HG02938 (cell line): ENCODE measurements at regions not wholly inside any gene's neighbourhood (a gene's known extent, or its start where the extent isn't known, plus 50 kb on each side); places are given as distances from the start of the nearest gene placed in this dataset.

Source experiments
- ATAC-seq: cut with Tn5 transposase; IDR thresholded peaks from one replicate; pipeline ENCODE4 v1.9.1; 2021; ENCODE audit warnings: mild to moderate bottlenecking, moderate library complexity; ENCODE audit not compliant: unreplicated experiment

- ATAC-seq = no peak
These were observed 209.6 kb upstream of the JUN start for GRCh38 chr1:58993403-58993802.

GRCh38 chr1:58994664-58995063 lies 210.8 kb upstream of the JUN start:
- no peak for ATAC-seq

- ATAC-seq = peak; percentile 86
These were observed 212.7 kb upstream of the JUN start for GRCh38 chr1:58996341-58997059.

DNA sequence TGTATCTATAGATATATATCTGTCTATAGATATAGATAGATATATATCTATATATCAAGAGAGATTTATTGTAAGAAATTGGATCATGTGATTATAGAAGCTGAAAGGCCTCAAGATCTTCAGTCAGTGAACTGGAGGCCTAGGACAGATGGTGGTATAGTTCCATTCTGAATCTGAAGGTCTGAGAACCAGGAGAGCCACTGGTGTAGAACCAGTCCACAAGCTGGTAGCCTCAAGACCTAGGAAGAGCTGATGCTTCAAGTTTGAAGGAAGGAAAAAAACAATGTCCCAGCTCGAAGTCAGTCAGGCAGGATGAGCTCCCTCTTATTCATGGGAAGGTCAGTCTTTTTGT lies 213.2 kb upstream of the JUN start:
- ATAC-seq = peak; percentile 58

DNA sequence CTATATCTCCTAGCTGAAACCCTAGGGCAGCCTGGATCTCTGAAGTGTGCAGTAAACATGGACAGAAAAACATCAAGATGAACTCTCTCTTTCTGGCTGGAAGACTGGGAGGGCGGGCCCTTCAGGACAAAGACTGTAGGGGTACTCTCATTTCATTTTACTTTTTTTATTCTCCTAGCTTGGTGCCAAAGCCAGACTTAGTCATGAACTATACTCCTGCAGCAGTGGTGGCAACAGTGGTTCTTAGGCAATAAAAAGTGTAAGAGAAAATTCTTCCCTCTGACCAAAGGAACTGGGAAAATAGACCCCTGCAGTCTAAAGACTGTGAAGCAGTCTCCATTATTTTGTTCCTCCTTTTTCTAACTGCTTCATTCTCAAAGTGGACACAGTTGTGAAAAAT lies 213.8 kb upstream of the JUN start:
- no peak for ATAC-seq

DNA sequence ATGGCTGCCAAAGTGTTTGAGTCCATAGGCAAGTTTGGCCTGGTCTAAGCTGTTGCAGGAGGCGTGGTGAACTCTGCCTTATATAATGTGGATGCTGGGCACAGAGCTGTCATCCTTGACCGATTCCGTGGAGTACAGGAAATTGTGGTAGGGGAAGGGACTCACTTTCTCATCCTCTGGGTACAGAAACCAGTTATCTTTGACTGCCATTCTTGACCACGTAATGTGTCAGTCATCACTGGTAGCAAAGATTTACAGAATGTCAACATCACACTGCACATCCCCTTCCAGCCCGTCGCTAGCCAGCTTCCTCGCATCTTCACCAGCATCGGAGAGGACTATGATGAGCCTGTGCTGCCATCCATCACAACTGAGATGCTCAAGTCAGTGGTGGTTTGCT lies 215.8 kb upstream of the JUN start:
- ATAC-seq = no peak

DNA sequence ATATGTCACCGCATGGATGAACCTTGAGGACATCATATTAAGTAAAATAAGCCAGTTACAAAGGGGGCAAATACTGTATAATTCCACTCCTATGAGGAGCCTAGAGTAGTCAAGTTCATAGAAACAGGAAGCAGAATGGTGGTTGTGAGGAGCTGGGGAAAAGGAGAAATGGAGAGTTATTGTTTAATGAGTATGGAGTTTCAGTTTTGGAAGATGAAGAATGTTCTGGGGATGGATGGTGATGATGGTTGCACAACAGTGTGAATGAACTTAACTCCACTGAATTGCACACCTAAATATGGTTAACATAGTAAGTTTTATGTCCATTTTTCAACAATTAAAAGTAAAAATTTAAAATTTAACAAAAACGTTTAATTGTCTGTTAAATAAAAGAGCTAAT lies 220.9 kb upstream of the JUN start:
- ATAC-seq = no peak

DNA sequence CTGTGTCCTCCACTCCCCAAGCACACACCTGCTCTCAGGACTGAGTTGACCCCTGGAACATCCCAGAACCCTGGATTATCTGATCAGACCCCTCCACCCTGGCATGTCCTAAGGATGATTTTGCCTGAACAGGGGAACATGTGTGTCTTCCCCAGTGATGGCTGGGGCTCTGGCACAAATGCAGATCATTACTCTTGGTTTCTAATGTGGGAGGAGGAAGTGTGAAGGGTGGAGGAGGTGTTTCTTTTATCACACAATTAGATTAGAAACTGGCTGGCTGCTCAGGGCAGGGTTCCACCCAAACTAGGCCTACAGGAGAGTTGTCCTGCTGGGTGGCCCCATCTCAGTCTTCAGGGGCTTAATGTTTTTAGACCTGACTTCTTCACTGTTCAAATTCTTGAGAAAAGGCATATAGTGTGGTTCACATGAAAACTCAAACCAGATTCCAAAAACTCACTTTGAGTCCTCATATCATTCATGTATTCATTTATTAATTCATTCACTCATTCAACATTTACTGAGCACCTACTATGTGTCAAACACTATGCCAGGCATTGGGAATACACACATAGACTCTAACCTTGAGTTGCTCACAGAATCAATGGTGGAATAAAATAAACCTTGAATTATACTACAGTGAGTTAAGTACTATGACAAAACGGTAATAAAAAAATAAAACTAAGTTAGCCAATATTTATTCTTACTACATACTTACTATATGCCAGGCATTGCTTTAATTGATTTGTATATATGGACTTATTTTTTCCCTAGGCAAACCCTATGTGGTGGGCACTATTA lies 221.8 kb upstream of the JUN start:
- peak; percentile 44 for ATAC-seq

DNA sequence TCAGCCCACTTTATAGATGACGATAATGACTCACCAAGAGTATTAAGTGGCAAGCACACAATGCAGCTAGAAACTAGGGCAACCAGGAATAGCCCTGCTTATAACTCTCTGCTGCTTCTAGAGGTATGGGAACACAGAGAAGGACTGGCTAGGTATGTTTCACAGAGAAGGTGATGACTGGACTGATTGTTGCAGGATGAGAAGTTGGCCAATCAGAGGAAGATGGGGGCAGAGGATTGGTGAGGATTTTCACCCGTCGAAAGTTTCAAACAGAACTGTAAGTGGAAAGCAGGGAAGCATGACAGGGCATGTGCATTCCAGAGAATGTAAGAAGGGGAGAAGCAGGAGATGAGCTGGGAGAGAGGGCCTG lies 222.4 kb upstream of the JUN start:
- no peak for ATAC-seq

DNA sequence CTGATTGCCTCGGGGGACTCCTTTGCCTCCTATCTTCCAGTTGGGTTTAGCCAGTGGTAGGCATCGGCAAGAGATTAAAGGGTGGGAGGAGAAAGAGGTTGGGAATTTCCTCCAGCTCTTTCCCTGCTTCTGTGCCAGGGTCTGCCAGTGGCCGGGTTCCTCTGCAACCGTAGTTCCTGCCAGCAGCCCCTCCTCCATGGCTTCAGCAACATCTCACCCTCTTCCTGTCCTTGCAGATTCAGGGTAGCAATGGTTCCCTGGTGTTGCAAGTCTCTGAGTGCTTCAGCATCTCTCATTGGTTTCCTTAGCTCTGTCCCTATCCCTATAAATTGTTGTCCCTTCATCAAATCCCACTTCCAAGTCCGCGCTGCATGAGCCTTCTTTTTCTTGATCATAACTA lies 223.1 kb upstream of the JUN start:
- ATAC-seq = no peak

DNA sequence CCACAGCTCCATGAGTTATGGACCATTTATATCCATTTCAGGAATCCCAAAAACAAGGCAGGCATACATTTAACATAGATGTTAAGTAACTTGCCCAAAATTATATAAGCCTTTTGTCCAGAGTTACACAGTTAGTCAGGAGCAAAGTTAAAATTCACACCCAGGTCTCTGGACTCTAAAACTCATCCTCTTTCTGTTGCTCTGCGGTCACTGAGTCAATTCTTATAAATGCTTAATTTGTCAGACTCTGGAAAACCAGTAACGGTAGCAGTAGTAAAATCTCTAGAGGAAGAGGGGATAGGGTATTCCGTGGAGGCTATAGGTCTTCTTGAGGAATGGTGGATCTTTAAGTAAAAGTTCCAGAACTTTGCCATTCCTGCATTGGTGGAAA lies 223.6 kb upstream of the JUN start:
- ATAC-seq = peak; percentile 9

- ATAC-seq = peak; percentile 62
These were observed 224.2 kb upstream of the JUN start for GRCh38 chr1:59007820-59008598.

- ATAC-seq = no peak
These were observed 224.9 kb upstream of the JUN start for GRCh38 chr1:59008599-59009347.

DNA sequence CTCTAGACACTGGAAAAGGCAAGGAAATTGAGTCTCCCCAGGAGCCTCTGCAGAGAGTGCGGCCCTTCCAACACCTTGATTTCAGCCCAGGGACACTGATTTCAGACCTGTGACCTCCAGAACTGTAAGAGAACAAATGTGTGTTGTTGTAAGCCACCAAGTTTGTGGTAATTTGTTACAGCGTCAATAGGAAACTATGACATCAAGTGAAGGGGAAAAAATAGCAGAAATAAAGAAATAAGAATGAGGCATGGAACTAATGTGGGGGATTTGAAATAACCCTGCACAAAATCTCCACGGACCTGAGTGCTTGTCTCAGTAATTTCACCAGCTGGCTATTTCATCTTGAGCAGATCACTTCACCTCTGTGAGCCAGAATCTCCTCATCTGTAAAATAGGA lies 227.8 kb upstream of the JUN start:
- no peak for ATAC-seq

GRCh38 chr1:59012378-59012777 lies 228.5 kb upstream of the JUN start:
- ATAC-seq = no peak

- ATAC-seq = peak; percentile 41
These were observed 229.6 kb upstream of the JUN start for GRCh38 chr1:59013276-59013927.

- ATAC-seq = no peak
These were observed 230.1 kb upstream of the JUN start for GRCh38 chr1:59013928-59014279.

DNA sequence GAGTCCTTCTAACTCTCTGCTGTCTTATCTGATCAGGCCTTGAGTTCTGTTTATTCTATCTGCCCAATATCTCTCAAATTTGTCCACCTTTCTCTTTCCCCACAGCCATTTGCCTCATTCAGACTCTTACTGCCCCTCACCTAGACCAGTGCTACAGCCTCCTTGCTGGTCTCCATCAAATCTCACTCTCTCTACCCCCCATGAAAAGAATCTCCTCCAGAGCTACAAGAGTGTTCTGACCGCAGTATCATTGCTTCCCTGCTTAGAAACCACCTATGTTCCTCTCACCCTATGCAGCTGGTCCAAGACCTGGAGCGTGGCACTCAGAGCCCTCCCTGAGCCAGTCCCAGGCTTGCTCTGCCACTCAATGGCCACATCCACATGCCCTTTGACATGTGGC lies 231.0 kb upstream of the JUN start:
- ATAC-seq = no peak

GRCh38 chr1:59015708-59016107 lies 231.9 kb upstream of the JUN start:
- no peak for ATAC-seq

GRCh38 chr1:59016390-59016789 lies 232.5 kb upstream of the JUN start:
- ATAC-seq = no peak
